HG03103 (cell line): ENCODE measurements at regions not wholly inside any gene's neighbourhood (a gene's known extent, or its start where the extent isn't known, plus 50 kb on each side); places are given as distances from the start of the nearest gene placed in this dataset.
"Not testable (repeated sequence)": the region's sequence is repeated elsewhere in the genome, so short reads cannot be mapped to it uniquely, and the experiment has no call there.

ENCODE experiments used
- ATAC-seq: cut with Tn5 transposase; IDR thresholded peaks from one replicate; pipeline ENCODE4 v1.9.1; 2021; ENCODE audit warnings: low read depth; ENCODE audit not compliant: unreplicated experiment

DNA sequence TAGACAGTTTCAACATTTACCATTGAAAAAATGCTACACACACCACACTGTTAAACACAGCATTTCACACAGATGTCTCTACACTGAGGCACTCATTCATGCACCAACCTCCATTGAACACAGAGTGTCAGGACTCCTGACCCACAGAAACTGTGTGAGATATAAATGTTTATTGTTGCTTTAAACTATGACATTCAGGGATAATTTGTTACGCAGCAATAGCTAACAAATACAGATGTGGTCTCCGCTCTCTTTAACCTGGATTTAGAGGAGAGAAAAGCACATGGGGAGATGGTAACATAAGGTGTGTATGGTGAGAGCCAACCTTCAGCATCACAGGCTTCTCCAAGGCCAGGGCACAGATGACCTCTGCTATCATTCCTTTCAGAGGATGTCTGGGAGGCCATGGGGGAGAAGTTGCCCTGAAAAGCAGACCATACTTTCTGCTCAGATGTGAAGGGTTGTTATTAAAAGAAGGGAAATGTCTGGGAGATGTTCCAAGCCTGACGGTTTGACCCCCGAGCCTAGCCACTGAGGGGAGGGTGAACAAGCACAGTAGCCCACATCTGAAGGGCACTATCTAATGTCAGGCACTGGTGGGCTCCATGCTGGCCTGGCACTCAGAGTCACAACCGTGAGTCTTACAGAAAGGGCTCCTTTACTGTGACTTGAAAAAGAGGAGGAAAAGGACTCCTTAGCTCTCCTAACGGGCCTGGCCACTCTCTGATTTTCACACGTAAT, 284.5 kb upstream of the TLE3 start:
- ATAC-seq = no peak

DNA sequence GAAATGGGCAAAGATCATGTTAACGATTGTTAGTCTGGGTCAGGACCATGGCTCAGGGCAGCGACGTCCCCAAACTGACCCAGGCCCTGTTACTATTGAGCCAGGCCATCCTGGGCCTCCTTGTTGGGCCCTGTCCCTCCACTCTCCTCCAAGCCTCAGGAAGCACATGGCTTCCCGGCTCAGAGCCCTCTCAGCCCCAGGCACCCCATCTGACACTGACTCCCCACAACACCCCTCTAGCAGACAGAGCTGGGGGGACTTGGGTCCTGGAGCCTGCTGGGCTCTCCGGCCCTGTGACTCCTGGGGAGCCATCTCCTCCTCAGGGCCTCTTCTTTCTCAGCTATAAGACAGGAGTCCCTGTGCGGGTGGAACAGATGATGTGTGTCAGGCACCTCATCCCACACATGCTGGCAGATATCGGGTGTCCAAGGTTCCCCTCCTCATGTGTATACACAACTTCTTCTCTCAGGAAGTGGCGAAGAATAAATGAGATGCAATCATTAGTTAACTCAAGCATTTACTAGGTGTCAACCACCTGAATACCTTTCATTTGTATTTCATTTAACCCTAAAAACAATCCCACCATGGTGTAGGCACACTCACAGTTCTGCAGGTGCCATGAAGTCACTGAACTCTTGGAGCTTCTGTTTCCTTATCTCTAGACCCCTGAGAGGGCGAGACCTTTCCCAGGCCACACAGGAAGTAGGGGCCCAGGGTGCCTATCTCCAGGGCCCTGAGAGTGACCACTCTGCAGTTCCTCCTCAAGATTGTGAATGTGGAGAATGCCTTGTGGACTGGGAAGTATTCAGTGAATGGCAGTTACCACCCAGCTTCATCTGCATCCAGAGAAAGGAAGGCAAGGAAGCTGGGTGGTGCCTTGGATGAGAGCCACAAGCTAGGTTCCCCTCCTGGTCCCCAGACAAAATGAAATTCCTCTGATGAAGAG, 282.5 kb upstream of the TLE3 start:
- ATAC-seq = no peak

GRCh38 chr15:70379134-70379533, 281.4 kb upstream of the TLE3 start:
- ATAC-seq = no peak

GRCh38 chr15:70378126-70379031, 280.7 kb upstream of the TLE3 start:
- no peak for ATAC-seq

DNA sequence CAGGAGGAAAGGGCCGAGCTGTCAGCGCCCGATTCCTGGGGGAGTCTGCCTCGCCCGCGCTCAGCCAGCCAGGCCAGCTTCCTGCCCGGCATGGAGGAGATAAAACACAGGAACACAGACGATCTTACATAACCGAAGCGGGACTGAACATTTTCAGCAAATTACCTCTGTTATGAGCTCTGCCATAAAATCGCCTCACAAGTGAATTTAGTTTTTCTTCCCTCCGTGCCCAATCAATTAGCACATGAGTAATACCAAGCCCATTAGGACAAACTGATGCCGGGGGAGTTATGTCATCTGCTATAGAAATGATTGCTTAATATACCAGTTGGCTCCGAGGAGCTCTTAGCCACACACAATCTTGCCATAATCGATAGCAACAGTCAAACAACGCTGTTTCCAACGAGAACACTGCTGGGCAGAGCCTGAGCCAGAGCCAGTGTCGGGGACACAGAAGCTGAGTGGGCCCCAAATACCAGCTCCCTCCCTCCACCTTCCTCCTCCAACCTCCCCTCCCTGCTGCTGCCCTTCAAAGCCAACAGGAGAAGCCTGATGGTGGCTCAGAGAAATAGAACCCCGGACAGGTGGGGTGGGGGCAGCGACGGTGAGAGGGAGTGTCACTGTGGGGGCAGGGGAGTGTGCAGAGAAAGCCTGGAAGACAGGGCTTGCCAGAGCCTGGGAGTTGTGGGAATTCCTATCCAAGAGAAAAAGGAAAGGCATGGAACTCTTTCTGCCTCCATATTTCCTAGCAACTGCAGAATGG, 279.4 kb upstream of the TLE3 start:
- no peak for ATAC-seq

DNA sequence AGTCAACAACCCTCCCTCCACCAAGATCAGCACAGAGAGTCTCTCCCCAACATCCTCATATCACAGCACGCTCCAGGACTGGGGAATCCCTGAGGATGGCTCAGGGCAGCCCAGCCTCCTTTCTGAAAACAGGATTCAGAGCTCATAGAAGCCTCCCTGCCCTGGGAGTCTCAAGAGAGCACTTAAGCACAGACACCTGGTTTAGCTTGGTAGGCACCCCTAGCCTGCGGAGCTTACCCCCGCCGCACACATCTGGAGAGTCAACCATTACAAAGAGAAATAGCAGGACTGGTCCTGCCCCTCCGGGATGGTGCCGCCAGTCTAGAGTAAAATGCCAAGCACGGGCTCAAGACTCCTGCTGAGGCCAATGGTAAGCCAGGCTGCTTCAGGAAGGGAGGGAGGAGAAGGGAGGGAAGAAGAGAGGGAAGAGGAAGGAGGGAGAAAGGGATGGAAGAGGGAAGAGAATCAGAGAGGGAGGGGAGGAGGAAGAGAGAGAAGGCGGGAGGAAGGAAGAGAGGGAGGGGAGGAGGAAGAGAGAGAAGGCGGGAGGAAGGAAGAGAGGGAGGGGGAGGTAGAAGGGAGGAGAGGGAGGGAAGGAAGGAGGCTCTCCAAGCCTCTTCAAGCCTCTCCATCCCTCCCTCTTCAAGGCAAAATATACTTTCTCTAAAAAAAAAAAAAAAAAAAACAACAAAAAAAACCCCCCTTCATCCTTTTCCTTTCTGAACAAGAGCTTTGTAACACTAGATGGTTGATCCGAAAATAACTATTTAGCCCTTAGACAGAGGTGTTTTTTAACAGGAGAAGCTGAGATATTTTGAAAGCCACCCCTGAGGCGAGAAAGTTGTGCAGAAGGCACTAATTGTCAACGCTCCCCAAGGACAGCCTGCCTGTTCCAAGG, 278.6 kb upstream of the TLE3 start:
- ATAC-seq = no peak

- ATAC-seq = no peak
These were observed 277.9 kb upstream of the TLE3 start for GRCh38 chr15:70375586-70375985.

- no peak for ATAC-seq
These were observed 277.3 kb upstream of the TLE3 start for GRCh38 chr15:70375006-70375431.

DNA sequence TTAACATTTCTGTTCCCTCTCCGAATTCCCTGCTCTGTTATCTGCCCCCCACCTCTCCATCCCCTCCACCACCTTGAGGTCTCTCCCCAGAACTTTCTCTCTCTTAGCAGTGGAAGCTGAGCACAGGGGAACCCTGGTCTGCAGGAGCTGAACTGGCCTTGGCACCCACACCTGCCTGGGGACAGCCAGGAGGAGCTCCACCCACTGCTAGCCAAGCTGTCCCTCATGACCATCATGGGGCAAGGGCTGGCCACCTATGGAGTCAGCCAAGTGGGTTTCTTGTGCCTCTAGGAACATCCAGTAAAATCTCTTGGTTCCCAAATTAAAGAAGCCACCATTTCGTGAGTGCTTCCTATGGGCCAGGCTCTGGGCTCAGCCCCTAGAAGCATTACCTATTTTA, 276.4 kb upstream of the TLE3 start:
- no peak for ATAC-seq

DNA sequence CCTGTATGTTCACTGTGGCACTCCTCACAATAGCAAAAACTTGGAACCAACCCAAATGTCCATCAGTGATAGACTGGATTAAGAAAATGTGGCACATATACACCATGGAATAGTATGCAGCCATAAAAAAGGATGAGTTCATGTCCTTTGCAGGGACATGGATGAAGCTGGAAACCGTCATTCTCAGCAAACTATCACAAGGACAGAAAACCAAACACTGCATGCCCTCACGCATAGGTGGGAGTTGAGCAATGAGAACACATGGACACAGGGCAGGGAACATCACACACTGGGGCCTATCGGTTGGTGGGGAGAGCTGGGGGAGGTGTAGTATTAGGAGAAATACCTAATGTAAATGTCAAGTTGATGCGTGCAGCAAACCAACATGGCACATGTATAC, 275.7 kb upstream of the TLE3 start:
- ATAC-seq = not testable (repeated sequence)

- not testable (repeated sequence) for ATAC-seq
These were observed 270.4 kb upstream of the TLE3 start for GRCh38 chr15:70367913-70368705.

- ATAC-seq = not testable (repeated sequence)
These were observed 266.3 kb upstream of the TLE3 start for GRCh38 chr15:70364023-70364422.

GRCh38 chr15:70362886-70363285, 265.2 kb upstream of the TLE3 start:
- ATAC-seq = no peak

DNA sequence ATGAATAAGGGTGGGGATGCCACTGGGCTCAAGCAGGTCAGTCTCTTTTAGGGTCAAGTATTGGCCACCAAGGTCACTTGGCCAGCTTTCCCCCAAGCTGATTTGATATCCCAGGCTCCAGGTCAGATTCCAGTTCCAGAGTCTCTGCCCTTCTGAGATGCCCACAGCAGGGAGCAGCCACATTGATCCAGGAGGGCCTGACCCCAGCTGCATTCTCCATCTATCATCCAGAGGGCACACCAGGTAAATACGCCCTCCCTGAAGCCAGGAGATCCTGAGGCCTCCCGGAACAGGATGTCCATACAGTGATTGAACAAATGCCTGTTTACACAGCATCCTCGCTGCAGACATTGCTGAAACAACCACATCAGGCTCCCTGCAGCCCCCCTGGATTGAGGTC, 264.6 kb upstream of the TLE3 start:
- ATAC-seq = no peak

DNA sequence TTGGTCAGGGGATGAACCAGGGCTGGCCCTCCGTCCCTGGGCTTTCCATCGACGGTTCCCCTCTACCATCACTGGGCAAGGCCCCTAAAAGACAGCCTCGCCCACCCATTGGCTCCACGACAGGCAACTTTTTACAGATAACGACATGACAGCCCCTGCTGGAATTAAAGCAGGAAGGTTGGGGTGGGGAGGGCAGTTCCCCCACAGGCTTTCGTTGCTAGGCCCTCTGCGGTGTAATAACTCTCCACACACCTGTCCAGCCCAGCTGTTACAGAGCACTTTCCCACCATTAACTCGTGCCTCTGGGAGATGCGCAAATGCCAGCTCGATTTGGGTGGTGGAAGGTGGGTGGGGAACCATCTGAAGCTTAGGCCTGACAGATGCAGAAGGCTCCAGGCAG, 264.2 kb upstream of the TLE3 start:
- ATAC-seq = no peak

- ATAC-seq = no peak
These were observed 263.4 kb upstream of the TLE3 start for GRCh38 chr15:70361106-70361505.

- ATAC-seq = no peak
These were observed 261.3 kb upstream of the TLE3 start for GRCh38 chr15:70358871-70359647.
